ENCODE measurements at regions not wholly inside any gene's neighbourhood (a gene's known extent, or its start where the extent isn't known, plus 50 kb on each side); places are given as distances from the start of the nearest gene placed in this dataset.

GRCh38 chr4:3365326-3365725 lies 72.5 kb downstream of the RGS12 start:
- Histone ChIP-seq H3K79me2 (ENCODE audit: low read length) (no peaks in the 10 kb centered on the region), H3K9me3 (replicated peaks; ENCODE audit: insufficient read depth, low read length) (no peaks in the 10 kb centered on the region), H3K9me2 (replicated peaks; ENCODE audit: insufficient read depth, low read length) (no peaks in the 10 kb centered on the region), H3K4me1 (ENCODE audit: low read length) (0 out of 2 replicates have a peak, but pooled peaks cover 9% of the 10 kb centered on the region), H3F3A (ENCODE audit: insufficient read depth, low read length) (no peaks in the 10 kb centered on the region), H3K9ac (ENCODE audit: low read length) (no peak overlapping the region), H3K27me3 (replicated peaks; ENCODE audit: insufficient read depth, low read length) (no peaks in the 10 kb centered on the region), H4K20me1 (ENCODE audit: insufficient read depth, low read length) (no peaks in the 10 kb centered on the region), H3K4me3 (ENCODE audit: low read length) (no peak overlapping the region), H3K27ac (ENCODE audit: low read length) (no peak overlapping the region), H3K36me3 (replicated peaks; ENCODE audit: insufficient read depth, low read length) (no peaks in the 10 kb centered on the region), H2AFZ (ENCODE audit: low read length) (no peak overlapping the region), H3K4me2 (ENCODE audit: low read depth, low read length) (no peak overlapping the region)
- no peak for DNase-seq
- TF ChIP-seq EZH2phosphoT487 (IDR thresholded peaks at IDR 0.05; ENCODE audit: low read length), result no peak

DNA sequence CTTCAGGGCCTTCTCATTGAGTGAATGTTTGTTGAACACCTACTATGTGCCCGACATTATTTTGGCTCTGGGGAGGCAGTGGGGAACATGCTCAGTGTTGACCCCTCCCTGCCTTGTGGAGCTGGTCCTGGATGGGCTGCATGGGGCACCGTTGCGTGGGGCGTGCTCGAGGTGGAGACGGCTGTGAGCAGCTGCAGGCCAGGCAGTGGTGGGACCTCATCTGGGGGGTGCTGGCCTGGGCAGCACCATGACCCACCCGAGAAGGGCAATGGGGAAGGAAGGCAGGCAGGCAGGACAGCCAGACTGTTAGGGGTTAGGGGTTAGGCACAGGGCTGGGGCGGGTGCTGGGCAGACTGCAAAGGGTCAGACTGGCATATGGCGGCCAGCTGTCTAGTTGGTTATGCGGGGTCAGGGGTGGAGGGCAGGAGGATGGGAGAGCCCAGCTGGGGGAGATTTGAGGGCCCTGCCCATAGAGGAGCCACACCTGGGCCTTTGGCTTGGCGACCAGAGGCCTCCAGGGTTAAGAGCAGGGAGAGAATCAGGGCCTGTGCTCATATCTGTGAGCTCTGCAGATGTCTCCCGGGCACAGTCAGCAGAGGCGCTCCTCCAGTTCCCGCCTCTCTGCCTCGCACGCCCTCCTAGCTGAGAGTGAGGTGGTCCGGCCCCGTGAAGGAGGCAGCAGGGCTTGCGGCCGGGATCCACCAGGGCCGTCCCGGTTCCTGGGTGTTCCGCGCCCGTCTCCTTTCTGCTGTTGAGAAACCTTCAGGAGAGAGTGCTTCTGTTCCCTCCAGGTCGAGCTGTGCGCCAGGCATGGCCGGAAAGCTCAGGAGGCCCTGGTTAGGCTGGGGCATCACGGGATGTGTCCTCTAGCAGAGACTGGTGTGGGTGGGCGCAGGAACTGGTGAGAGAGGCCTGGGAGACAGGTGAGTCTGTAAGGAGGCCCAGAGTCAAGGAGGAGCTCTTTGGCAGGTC lies 73.3 kb downstream of the RGS12 start:
- Histone ChIP-seq H3K9me2 (replicated peaks; ENCODE audit: insufficient read depth, low read length) (no peaks in the 10 kb centered on the region), H3F3A (ENCODE audit: insufficient read depth, low read length) (no peaks in the 10 kb centered on the region), H3K9ac (ENCODE audit: low read length) (no peak overlapping the region), H3K36me3 (replicated peaks; ENCODE audit: insufficient read depth, low read length) (no peaks in the 10 kb centered on the region), H3K9me3 (replicated peaks; ENCODE audit: insufficient read depth, low read length) (no peaks in the 10 kb centered on the region), H3K4me3 (ENCODE audit: low read length) (no peak overlapping the region), H3K4me1 (ENCODE audit: low read length) (0 out of 2 replicates have a peak, but pooled peaks cover 10% of the 10 kb centered on the region), H2AFZ (ENCODE audit: low read length) (no peak overlapping the region), H3K27ac (ENCODE audit: low read length) (no peak overlapping the region), H3K27me3 (replicated peaks; ENCODE audit: insufficient read depth, low read length) (no peaks in the 10 kb centered on the region), H3K79me2 (ENCODE audit: low read length) (no peaks in the 10 kb centered on the region), H4K20me1 (ENCODE audit: insufficient read depth, low read length) (no peaks in the 10 kb centered on the region), H3K4me2 (ENCODE audit: low read depth, low read length) (no peak overlapping the region)
- DNase-seq, result no peak
- no peak for TF ChIP-seq CTCF (IDR thresholded peaks at IDR 0.05; ENCODE audit: low read length)
- TF ChIP-seq EZH2phosphoT487 (IDR thresholded peaks at IDR 0.05; ENCODE audit: low read length), result no peak
- TF ChIP-seq EZH2 (optimal IDR thresholded peaks at IDR 0.05; ENCODE audit: low read depth, low read length), result no peak

- Histone ChIP-seq H4K20me1 (ENCODE audit: insufficient read depth, low read length) (no peaks in the 10 kb centered on the region), H3K9ac (ENCODE audit: low read length) (no peak overlapping the region), H3K9me2 (replicated peaks; ENCODE audit: insufficient read depth, low read length) (no peaks in the 10 kb centered on the region), H3K4me3 (ENCODE audit: low read length) (no peak overlapping the region), H3K27me3 (replicated peaks; ENCODE audit: insufficient read depth, low read length) (no peaks in the 10 kb centered on the region), H3K36me3 (replicated peaks; ENCODE audit: insufficient read depth, low read length) (no peaks in the 10 kb centered on the region), H3K79me2 (ENCODE audit: low read length) (no peaks in the 10 kb centered on the region), H3K9me3 (replicated peaks; ENCODE audit: insufficient read depth, low read length) (no peaks in the 10 kb centered on the region), H3K4me2 (ENCODE audit: low read depth, low read length) (no peak overlapping the region), H2AFZ (ENCODE audit: low read length) (no peak overlapping the region), H3F3A (ENCODE audit: insufficient read depth, low read length) (no peaks in the 10 kb centered on the region), H3K4me1 (ENCODE audit: low read length) (0 out of 2 replicates have a peak, but pooled peaks cover 10% of the 10 kb centered on the region), H3K27ac (ENCODE audit: low read length) (no peak overlapping the region)
- DNase-seq, result no peak
- TF ChIP-seq EZH2 (optimal IDR thresholded peaks at IDR 0.05; ENCODE audit: low read depth, low read length), result no peak
- no peak for TF ChIP-seq EZH2phosphoT487 (IDR thresholded peaks at IDR 0.05; ENCODE audit: low read length)
- no peak for TF ChIP-seq CTCF (IDR thresholded peaks at IDR 0.05; ENCODE audit: low read length)
These were observed 74.3 kb downstream of the RGS12 start for GRCh38 chr4:3366893-3367775.
